AG04450 (cell line): ENCODE measurements at regions not wholly inside any gene's neighbourhood (a gene's known extent, or its start where the extent isn't known, plus 50 kb on each side); places are given as distances from the start of the nearest gene placed in this dataset.
A peak's percentile ranks its signal among the peaks of the same experiment; 100 is the strongest.

ENCODE experiments used
- CTCF ChIA-PET: fragments of 300-600, 350-600 bp; formaldehyde crosslinking; extraction: SDS; loops from one replicate; lab custom pipeline; 2022; ENCODE audit warnings: antibody characterized with exemption, inconsistent platforms; lab: Charles Lee
- POLR2A ChIA-PET: fragments of 350-600 bp; formaldehyde crosslinking; extraction: SDS; loops from one replicate; lab custom pipeline; 2021; ENCODE audit warnings: antibody characterized with exemption, inconsistent platforms; lab: Yijun Ruan, JAX
- DNase-seq: peaks from one replicate; pipeline ENCODE4 v3.0.0-alpha.2; 2011; ENCODE audit warnings: low read depth, low spot score
- H3K27ac ChIP-seq: one replicate; pipeline ENCODE4 v1.5.1; 2012; ENCODE audit warnings: low read depth, low read length, control low read depth
- H3K27me3 ChIP-seq: one replicate; pipeline ENCODE4 v1.6.0; 2012; ENCODE audit warnings: low read length; ENCODE audit not compliant: control insufficient read depth, insufficient read depth
- H3K4me3 ChIP-seq: 2 replicates; pipeline ENCODE4 v1.5.1; 2011; ENCODE audit warnings: mild to moderate bottlenecking, low read depth, low read length, control low read depth
- H3K9me3 ChIP-seq: 2 replicates; pipeline ENCODE4 v1.5.1; 2012; ENCODE audit warnings: low read length; ENCODE audit not compliant: control insufficient read depth, insufficient read depth
- TF ChIP-seq, protein P1 (sequence below): IDR thresholded peaks from 2 replicates; pipeline ENCODE4 v1.5.1; 2011; ENCODE audit warnings: low read depth, low read length, control low read depth, inconsistent platforms

DNA sequence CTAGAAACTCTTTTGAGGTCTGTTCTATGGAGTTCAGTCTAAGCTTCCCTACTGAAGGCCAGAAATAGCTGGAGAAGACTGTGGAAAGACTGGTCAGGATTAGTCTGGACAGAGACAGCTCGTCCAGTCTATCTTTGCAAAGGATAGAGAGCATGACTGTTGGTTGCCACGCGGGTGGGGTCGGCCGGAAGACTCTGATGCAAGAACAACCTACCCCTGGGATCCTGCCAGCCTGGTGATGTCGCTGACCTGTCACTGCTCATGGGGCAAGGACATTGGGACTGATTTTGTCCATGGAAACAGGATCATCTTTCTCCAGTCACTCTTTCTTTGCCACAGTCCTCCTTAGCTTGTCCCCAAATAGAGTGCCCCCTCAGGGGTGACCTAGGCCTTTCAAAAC is 337.6 kb upstream of the NPSR1 start:
- H3K27ac ChIP-seq: no peak overlapping the region
- DNase-seq: no peak
- POLR2A ChIA-PET: no interaction called here
- no peak overlapping the region for H3K4me3 ChIP-seq
- TF ChIP-seq, protein P1, sequence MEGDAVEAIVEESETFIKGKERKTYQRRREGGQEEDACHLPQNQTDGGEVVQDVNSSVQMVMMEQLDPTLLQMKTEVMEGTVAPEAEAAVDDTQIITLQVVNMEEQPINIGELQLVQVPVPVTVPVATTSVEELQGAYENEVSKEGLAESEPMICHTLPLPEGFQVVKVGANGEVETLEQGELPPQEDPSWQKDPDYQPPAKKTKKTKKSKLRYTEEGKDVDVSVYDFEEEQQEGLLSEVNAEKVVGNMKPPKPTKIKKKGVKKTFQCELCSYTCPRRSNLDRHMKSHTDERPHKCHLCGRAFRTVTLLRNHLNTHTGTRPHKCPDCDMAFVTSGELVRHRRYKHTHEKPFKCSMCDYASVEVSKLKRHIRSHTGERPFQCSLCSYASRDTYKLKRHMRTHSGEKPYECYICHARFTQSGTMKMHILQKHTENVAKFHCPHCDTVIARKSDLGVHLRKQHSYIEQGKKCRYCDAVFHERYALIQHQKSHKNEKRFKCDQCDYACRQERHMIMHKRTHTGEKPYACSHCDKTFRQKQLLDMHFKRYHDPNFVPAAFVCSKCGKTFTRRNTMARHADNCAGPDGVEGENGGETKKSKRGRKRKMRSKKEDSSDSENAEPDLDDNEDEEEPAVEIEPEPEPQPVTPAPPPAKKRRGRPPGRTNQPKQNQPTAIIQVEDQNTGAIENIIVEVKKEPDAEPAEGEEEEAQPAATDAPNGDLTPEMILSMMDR: no peak
- CTCF ChIA-PET: interaction anchor here (0.6 to 4.2 kb wide), 34 partner anchors 9 to 1561 kb away, joined by 3 to 30 read pairs (median 3); no protein-coding TSS in a partner anchor
- H3K27me3 ChIP-seq: no peaks in the 10 kb centered on the region
- no peaks in the 10 kb centered on the region for H3K9me3 ChIP-seq

DNA sequence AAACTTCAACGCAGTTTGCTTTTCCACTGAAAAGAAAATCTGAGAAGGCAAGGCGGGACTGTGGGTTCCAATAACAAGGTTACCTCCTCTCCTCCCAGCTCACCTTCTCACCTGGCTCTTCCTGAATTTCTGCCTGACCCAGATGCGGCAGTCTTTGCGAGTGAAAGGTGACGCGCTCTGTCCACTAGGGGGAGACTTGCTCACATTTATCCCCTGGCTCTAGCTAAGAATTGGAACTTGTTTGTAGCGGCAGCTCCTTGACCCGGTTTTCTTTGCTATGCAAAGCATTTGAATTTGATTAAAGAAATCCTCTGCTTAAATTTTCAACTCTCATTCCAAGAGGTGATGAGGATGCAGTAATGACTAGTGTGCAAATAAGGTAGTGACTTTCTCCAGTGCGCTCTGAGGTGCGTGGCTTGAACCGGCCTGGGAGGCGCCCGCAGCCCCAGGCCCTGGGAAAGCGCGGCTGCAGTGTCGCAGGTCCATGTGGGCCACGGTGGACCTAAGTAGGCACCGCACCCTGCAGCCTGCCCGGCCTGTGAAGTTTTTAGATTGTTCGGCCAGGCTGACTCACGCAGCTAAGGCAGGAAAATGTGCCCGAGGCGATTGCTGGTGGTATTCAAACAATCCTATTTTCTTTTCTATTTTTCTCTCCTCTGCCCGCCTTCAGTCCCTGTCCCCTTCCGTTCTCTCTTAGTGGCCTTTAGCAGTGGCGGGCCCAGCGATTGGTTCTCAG is 336.9 kb upstream of the NPSR1 start:
- CTCF ChIA-PET: interaction anchor here (0.5 to 4.2 kb wide), 34 partner anchors 8 to 1560 kb away, joined by 3 to 30 read pairs (median 3); no protein-coding TSS in a partner anchor
- Histone ChIP-seq H3K4me3 (peak overlapping the region; percentile 14; the same call in 1 of the 2 replicates), H3K27me3 (no peaks in the 10 kb centered on the region), H3K9me3 (no peaks in the 10 kb centered on the region), H3K27ac (no peak overlapping the region)
- DNase-seq: peak; percentile 27
- TF ChIP-seq, protein P1: peak; percentile 92
- POLR2A ChIA-PET: interaction anchor here (0.5 kb wide), 1 partner anchor 1297 kb away, joined by 3 read pairs; no protein-coding TSS in a partner anchor

DNA sequence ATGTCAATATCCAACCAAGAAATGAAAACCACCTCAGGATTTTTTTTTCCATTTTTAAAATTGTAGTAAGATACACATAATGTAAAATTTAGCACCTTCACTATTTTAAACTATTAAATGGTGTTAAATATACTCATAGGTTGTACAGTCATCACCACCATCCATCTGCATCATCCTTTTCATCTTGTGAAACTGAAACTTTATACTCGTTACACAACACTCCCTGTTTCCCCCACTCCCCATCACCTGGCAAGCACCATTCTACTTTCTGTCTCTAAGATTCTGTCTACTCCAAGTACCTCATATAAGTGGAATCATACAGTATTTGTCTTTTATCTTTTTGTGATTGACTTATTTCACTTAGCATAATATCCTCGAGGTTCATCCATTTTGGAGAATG is 335.2 kb upstream of the NPSR1 start:
- TF ChIP-seq, protein P1: no peak
- Histone ChIP-seq H3K27ac (no peak overlapping the region), H3K9me3 (no peaks in the 10 kb centered on the region), H3K27me3 (no peaks in the 10 kb centered on the region), H3K4me3 (no peak overlapping the region)
- DNase-seq: no peak
- POLR2A ChIA-PET: no interaction called here
- CTCF ChIA-PET: no interaction called here

DNA sequence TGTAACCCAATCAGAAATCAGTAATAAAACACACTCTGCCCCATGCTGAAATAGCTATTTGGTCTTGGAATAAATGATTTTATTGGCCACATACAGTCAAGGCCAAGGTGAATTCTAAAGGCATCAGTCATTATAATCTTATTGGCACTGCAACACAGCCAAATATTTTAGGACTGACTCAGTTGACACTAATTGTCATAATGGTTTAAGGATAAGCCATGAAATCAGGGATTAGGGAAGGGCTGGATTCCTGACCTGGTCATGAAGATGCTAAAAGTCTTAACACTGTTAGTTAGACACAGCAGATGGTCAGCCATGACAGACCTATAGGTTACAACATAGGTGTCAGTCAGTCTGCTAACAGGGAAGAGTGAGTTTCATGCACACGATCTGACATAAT is 330.3 kb upstream of the NPSR1 start:
- Histone ChIP-seq H3K9me3 (no peaks in the 10 kb centered on the region), H3K27me3 (no peaks in the 10 kb centered on the region), H3K27ac (no peak overlapping the region), H3K4me3 (no peak overlapping the region)
- ChIA-PET CTCF (no interaction called here), POLR2A (no interaction called here)
- DNase-seq: no peak
- TF ChIP-seq, protein P1: no peak

DNA sequence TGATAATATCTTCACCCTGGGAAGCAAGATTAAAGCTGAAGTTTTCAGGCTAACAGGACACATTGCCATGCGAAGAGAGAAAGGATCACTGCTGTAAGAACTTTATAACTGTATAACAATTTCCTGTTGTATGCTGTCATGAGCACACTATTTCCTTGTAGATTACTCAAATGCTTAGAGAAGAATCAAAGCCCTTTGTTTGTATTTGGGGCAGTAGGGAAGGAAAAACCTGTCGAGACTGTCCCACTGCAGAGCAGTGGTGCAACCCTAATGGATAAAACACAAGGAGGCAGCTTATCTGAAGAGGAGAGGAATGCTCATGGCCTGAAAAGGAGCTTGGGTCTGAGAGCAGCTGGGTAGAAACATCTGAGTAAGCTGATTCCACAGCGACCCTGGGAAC is 327.7 kb upstream of the NPSR1 start:
- no peak overlapping the region for H3K4me3 ChIP-seq
- no peak overlapping the region for H3K27ac ChIP-seq
- POLR2A ChIA-PET: no interaction called here
- no peak for DNase-seq
- TF ChIP-seq, protein P1: no peak
- CTCF ChIA-PET: no interaction called here
- H3K9me3 ChIP-seq: no peaks in the 10 kb centered on the region
- no peaks in the 10 kb centered on the region for H3K27me3 ChIP-seq
